IMR-90 (cell line): ENCODE measurements at regions not wholly inside any gene's neighbourhood (a gene's known extent, or its start where the extent isn't known, plus 50 kb on each side); places are given as distances from the start of the nearest gene placed in this dataset.

ENCODE experiments used
- ATAC-seq: fragments of 200-7000 bp; cut with Tn5 transposase; 2 replicates; pipeline ENCODE4 v1.9.1; 2020; ENCODE audit warnings: low read depth, mild to moderate bottlenecking, moderate library complexity
- BruUV-seq: library from RNA; stranded (reverse); fragments of 400-500 nt; replicated peaks from 2 replicates; lab custom pipeline; 2021; lab: Mats Ljungman, UMichigan
- CTCF ChIA-PET: fragments of 300-600 bp; formaldehyde crosslinking; extraction: SDS; loops from one replicate; lab custom pipeline; 2021; ENCODE audit warnings: antibody characterized with exemption; lab: Yijun Ruan, JAX
- POLR2A ChIA-PET: fragments of 300-600 bp; sonication (Branson Sonifier 250); formaldehyde crosslinking; loops from one replicate; lab custom pipeline; 2022; ENCODE audit warnings: antibody characterized with exemption; ENCODE audit not compliant: unreplicated experiment; lab: Charles Lee
- DNase-seq: peaks from one replicate; pipeline ENCODE4 v3.0.0; 2013
- H2AFZ ChIP-seq: replicated peaks from 2 replicates; pipeline ENCODE3; 2013; ENCODE audit warnings: low read length, mild to moderate bottlenecking; ENCODE audit not compliant: poor library complexity
- H2AK5ac ChIP-seq: 2 replicates; pipeline ENCODE4 v1.6.1; 2013; ENCODE audit warnings: low read depth, low read length, inconsistent platforms
- H2AK9ac ChIP-seq: replicated peaks from 2 replicates; pipeline ENCODE3; 2013; ENCODE audit warnings: mild to moderate bottlenecking, low read depth, low read length, moderate library complexity; ENCODE audit not compliant: poor library complexity
- H2BK120ac ChIP-seq: 2 replicates; pipeline ENCODE4 v1.6.1; 2013; ENCODE audit warnings: low read depth, low read length, inconsistent platforms
- H2BK15ac ChIP-seq: 3 replicates; pipeline ENCODE4 v1.6.1; 2013; ENCODE audit warnings: low read depth, low read length, inconsistent platforms
- H2BK20ac ChIP-seq: 2 replicates; pipeline ENCODE4 v1.6.1; 2013; ENCODE audit warnings: low read depth, mild to moderate bottlenecking, inconsistent platforms, low read length, moderate library complexity
- H2BK5ac ChIP-seq: 2 replicates; pipeline ENCODE4 v1.6.1; 2013; ENCODE audit warnings: mild to moderate bottlenecking, low read depth, low read length, inconsistent platforms; ENCODE audit not compliant: poor library complexity, severe bottlenecking
- H3K14ac ChIP-seq: replicated peaks from 2 replicates; pipeline ENCODE4 v1.6.1; 2013; ENCODE audit warnings: low read depth, low read length, inconsistent platforms
- H3K18ac ChIP-seq: 2 replicates; pipeline ENCODE4 v1.6.1; 2013; ENCODE audit warnings: low read depth, low read length, control low read depth
- H3K23ac ChIP-seq: 2 replicates; pipeline ENCODE4 v1.6.1; 2013; ENCODE audit warnings: low read depth, low read length, inconsistent platforms
- H3K27ac ChIP-seq: 2 replicates; pipeline ENCODE4 v1.5.1; 2013; ENCODE audit warnings: mild to moderate bottlenecking, control low read depth, low read length; ENCODE audit not compliant: insufficient read depth
- H3K27me3 ChIP-seq: 2 replicates; pipeline ENCODE4 v1.6.1; 2013; ENCODE audit warnings: low read length; ENCODE audit not compliant: control insufficient read depth, insufficient read depth
- H3K36me3 ChIP-seq: 2 replicates; pipeline ENCODE4 v1.6.1; 2013; ENCODE audit warnings: low read length, mixed read lengths; ENCODE audit not compliant: control insufficient read depth, insufficient read depth
- H3K4ac ChIP-seq: 2 replicates; pipeline ENCODE4 v1.6.1; 2013; ENCODE audit warnings: low read depth, low read length, inconsistent platforms
- H3K4me1 ChIP-seq: 2 replicates; pipeline ENCODE4 v1.6.1; 2013; ENCODE audit warnings: low read length, mixed read lengths; ENCODE audit not compliant: control insufficient read depth, insufficient read depth
- H3K4me2 ChIP-seq: 2 replicates; pipeline ENCODE4 v1.6.1; 2013; ENCODE audit warnings: low read depth, mild to moderate bottlenecking, control low read depth, low read length, moderate library complexity
- H3K4me3 ChIP-seq: 2 replicates; pipeline ENCODE4 v1.5.1; 2013; ENCODE audit warnings: low read depth, mild to moderate bottlenecking, control low read depth, low read length, moderate library complexity; ENCODE audit not compliant: insufficient read depth
- H3K56ac ChIP-seq: 2 replicates; pipeline ENCODE4 v1.6.1; 2013; ENCODE audit warnings: low read length, inconsistent platforms; ENCODE audit not compliant: insufficient read depth; ENCODE audit errors: extremely low read depth
- H3K79me1 ChIP-seq, 2 experiments: 2 replicates each; pipeline ENCODE4 v1.6.1; 2013; ENCODE audit warnings: low read length in 2 of 2, inconsistent platforms in 1 of 2, low read depth in 1 of 2
- H3K9ac ChIP-seq: 2 replicates; pipeline ENCODE4 v1.6.1; 2013; ENCODE audit warnings: low read depth, low read length, control low read depth
- H3K9me1 ChIP-seq: 2 replicates; pipeline ENCODE4 v1.6.1; 2013; ENCODE audit warnings: low read length, inconsistent platforms; ENCODE audit not compliant: insufficient read depth
- H3K9me3 ChIP-seq: 2 replicates; pipeline ENCODE4 v1.6.1; 2013; ENCODE audit warnings: low read length; ENCODE audit not compliant: control insufficient read depth, insufficient read depth
- H4K20me1 ChIP-seq: 2 replicates; pipeline ENCODE4 v1.6.1; 2013; ENCODE audit warnings: low read length, inconsistent platforms; ENCODE audit not compliant: insufficient read depth
- H4K5ac ChIP-seq: 2 replicates; pipeline ENCODE4 v1.6.1; 2013; ENCODE audit warnings: mild to moderate bottlenecking, low read depth, low read length, control low read depth
- H4K8ac ChIP-seq, 2 experiments: 2 replicates each; pipeline ENCODE4 v1.6.1; 2013; ENCODE audit warnings: low read depth in 2 of 2, low read length in 2 of 2, control low read depth in 1 of 2, inconsistent platforms in 1 of 2
- H4K91ac ChIP-seq: 2 replicates; pipeline ENCODE4 v1.6.1; 2013; ENCODE audit warnings: low read depth, low read length, inconsistent platforms; ENCODE audit not compliant: insufficient read depth
- CTCF ChIP-seq: conservative IDR thresholded peaks from 2 replicates; pipeline ENCODE4 v1.5.1; 2012; ENCODE audit warnings: mild to moderate bottlenecking, low read depth, low read length, improper control_type of control experiment
- ELK1 ChIP-seq: fragments of 150-350 bp; IDR thresholded peaks from 2 replicates; pipeline ENCODE4 v1.6.1; 2016; ENCODE audit warnings: low read depth, mild to moderate bottlenecking, low read length, moderate library complexity, borderline replicate concordance
- WGBS, 2 experiments: methylation state at CpG; one replicate each; pipeline versions ENCODE4 v1.1.5 to v1.1.7; 2013; ENCODE audit warnings: missing lambda C conversion rate in 2 of 2; ENCODE audit not compliant: insufficient read length in 1 of 2; ENCODE audit errors: extremely low coverage in 2 of 2; 5-methylcytosine and 5-hydroxymethylcytosine counted together
- dilution Hi-C: fragments of 300-500 bp; cut with HindIII; formaldehyde crosslinking; loops from one replicate; pipeline ENCODE4 v1.14.3; 2018; ENCODE audit warnings: low sequenced_read_pairs; ENCODE audit not compliant: unreplicated experiment
- in situ Hi-C: fragments of 300-500 bp; cut with MboI; formaldehyde crosslinking; loops from 3 replicates; pipeline ENCODE4 v1.14.3; 2019; ENCODE audit warnings: low sequenced_read_pairs, inconsistent platforms, mixed read lengths
- intact Hi-C: fragments of 100-400 bp; cut with micrococcal nuclease; formaldehyde crosslinking; loops from 2 replicates; pipeline ENCODE4 v1.10.0; 2022

GRCh38 chr7:126213876-126214275 is 1038.9 kb downstream of the GRM8 start:
- Histone ChIP-seq H3K9ac (no peak overlapping the region), H2BK5ac (no peak overlapping the region), H3K36me3 (no peaks in the 10 kb centered on the region), H2BK15ac (no peak overlapping the region), H3K23ac (no peak overlapping the region), H3K9me1 (no peaks in the 10 kb centered on the region), H4K91ac (no peak overlapping the region), H2BK120ac (no peak overlapping the region), H3K9me3 (peaks cover 1% of the 10 kb centered on the region; the same call in 1 of the 2 replicates), H3K14ac (no peak overlapping the region), H3K4me1 (no peaks in the 10 kb centered on the region), H2BK20ac (no peak overlapping the region), H3K27ac (no peak overlapping the region), H3K18ac (no peak overlapping the region), H4K20me1 (no peaks in the 10 kb centered on the region), H2AK5ac (no peak overlapping the region), H3K4me2 (no peak overlapping the region), H3K4ac (no peak overlapping the region), H2AK9ac (no peak overlapping the region), H3K27me3 (no peaks in the 10 kb centered on the region), H3K4me3 (no peak overlapping the region), H3K56ac (no peak overlapping the region), H4K5ac (no peak overlapping the region), H2AFZ (no peak overlapping the region), H3K79me1 (no peaks in the 10 kb centered on the region), H4K8ac (no peak overlapping the region)
- WGBS, 2 experiments, result no CpG with 5 or more reads among the region's 1 CpG
- in situ Hi-C loops (no loop called here), intact Hi-C loops (no loop called here), dilution Hi-C loops (no loop called here)
- POLR2A ChIA-PET, result no interaction called here
- TF ChIP-seq CTCF (no peak), ELK1 (no peak)
- no TSS peak for BruUV-seq
- CTCF ChIA-PET, result no interaction called here
- ATAC-seq (no peak), DNase-seq (no peak)
